NCI-H2196 treated with DMSO at 0.1 percent for 48 hours (cell line): ENCODE measurements at regions not wholly inside any gene's neighbourhood (a gene's known extent, or its start where the extent isn't known, plus 50 kb on each side); places are given as distances from the start of the nearest gene placed in this dataset.

Experiments
- DNase-seq: peaks from one replicate; lab custom pipeline; 2025; ENCODE audit not compliant: unreplicated experiment; lab: John Stamatoyannopoulos, UW

GRCh38 chr7:21140622-21141021 lies 287.3 kb upstream of the SP4 start:
- no peak for DNase-seq

DNA sequence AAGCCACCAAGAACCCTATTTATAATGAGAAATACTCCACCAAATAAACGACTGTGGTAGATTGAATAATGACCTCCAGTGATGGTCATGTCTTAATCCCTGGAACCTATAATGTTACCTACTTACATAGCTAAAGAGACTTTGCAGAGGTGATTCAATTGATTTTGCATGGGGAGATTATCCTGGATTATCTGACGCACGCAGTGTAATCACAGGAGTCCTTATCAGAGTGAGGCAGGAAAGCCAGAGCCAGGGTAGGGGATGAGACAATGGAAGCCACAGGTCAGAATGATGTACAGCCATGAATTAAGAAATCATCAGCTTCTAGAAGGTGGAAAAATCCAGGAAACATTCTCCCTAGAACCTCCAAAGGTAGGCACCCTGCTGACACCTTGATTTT lies 286.4 kb upstream of the SP4 start:
- no peak for DNase-seq

DNA sequence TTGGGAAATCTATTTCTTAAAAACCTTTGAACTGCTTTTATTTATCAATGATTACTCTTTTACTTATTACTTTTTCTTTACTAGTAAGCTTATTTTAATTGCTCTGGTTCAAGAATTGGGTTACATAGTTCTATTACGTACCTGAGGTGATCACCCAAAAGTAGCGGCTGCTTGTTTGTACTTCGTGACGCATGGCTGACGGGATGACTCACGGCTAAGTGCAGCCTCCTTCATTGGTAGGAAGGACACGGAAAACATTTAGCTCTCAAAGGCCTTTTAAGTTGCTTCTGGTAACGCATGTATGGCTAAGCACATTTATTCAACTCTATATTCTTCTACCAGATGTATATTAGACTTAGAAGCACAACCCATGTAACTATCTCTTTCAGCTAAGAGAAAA lies 285.8 kb upstream of the SP4 start:
- DNase-seq, result no peak

DNA sequence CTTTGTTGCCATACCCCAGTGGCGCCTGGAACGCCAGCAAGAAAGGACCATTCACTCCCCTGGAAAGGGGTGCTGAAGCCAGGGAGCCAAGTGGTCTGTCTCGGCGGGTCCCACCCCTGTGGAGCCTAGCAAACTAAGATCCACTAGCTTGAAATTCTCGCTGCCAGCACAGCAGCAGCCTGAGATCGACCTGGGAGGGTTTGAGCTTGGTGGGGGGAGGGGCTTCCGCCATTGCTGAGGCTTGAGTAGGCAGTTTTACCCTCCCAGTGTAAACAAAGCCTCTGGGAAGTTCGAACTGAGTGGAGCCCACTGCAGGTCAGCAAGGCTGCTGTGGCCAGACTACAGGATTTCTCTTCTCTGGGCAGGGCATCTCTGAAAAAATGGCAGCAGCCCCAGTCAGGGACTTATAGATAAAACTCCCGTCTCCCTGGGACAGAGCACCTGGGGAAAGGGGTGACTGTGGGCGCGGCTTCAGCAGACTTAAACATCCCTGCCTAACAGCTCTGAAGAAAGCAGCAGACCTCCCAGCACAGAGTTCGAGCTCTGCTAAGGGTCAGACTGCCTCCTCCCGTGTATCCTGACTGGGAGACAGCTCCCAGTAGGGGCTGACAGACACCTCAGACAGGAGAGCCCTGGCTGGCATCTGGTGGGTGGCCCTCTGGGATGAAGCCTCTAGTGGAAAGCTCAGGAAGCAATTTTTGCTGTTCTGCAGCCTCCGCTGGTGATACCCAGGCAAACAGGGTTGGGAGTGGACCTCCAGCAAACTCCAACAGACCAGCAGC lies 281.1 kb upstream of the SP4 start:
- DNase-seq, result no peak

GRCh38 chr7:21149809-21150208 lies 278.1 kb upstream of the SP4 start:
- peak; percentile 64 for DNase-seq

DNA sequence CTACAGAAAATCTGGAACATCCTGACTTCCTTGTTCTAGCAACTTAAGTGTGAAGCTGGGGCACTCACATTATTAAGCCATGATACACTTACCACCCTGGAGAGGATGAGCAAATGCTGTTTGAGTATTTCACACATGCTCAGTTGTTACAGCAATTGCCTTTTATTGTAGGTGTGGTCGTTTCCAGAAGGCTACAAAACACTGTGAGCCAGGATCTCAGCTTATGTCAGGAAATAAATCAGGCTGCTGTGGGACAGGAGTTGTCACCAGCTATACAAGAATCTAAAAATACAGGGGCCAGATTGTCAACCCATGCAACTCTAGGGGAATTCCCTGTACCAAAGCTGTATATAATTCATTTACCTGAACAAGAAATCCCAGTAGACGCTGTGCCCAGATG lies 273.3 kb upstream of the SP4 start:
- DNase-seq, result no peak

DNA sequence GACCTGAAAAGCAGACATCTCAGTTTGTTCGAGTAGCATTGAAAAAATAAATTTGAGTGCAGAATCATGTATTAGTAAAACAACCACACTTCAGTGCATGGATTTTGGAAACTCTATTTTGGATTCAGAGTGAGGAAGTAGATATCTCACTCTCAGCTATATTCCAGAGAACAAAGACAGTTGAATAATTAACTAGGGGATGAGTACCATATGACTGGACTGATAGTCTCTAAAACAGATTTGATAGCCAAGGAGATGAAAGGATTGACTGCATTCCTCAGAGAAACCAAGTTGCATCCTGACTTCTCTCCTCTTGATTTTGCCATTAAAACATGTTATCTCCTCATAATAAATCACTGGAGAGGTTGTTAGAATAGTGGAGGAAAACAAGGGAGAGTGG lies 268.4 kb upstream of the SP4 start:
- no peak for DNase-seq

- DNase-seq, result no peak
These were observed 267.5 kb upstream of the SP4 start for GRCh38 chr7:21160401-21160800.

GRCh38 chr7:21167942-21168341 lies 259.9 kb upstream of the SP4 start:
- DNase-seq, result no peak

- no peak for DNase-seq
These were observed 258.0 kb upstream of the SP4 start for GRCh38 chr7:21169667-21170580.

GRCh38 chr7:21172800-21173199 lies 255.1 kb upstream of the SP4 start:
- no peak for DNase-seq

GRCh38 chr7:21173436-21173835 lies 254.4 kb upstream of the SP4 start:
- no peak for DNase-seq

DNA sequence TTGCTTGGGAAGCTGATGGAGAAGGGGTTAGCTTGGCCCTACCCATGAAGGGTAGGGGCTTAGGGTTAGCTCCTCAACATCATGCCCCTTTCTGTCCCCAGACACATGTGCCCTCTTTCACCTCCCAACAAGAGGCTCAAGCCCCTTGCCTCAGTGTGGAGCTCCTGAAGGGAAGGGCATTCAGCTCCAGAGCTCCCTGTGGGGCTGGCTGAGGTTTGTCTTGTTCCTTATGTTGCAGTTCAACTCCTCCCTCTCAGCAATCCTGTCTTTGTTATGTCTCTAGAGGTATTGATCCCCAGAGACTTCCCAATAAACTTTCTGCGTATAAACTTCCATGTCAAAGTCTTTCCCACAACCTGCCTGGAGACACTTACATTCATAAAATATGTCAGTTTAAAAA lies 252.2 kb upstream of the SP4 start:
- no peak for DNase-seq

DNA sequence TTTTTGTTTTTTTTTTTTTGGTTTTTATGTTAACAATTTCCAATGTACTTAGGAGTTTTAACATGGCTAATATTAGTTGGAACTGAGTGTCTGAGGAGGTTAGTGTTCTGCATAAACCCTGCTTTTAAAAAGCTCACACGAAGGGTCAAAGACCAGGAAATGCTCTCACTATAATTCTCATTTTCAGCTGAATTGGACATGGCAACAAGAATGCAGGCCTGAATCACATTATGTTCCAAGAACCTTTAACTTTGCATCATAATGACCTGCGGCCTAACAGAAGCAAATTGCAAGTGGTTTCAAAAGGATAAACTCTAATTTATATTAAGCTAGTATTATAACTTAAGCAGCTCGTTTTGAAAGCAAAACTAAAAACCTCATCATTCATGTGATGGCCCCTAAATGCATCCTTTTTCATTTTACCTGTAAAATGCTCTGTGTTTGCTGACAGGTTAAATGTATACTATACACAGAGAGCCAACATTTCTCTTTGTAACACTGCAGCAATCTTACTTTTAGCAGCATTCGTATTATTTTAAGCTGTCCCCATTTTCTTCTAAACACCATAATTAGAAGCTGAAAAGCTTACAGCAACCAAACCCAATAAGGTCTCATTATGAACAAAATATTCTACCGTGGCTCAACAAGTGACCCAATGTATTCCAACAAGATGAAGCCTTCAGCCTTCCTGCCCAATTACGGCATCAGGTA lies 242.8 kb upstream of the SP4 start:
- no peak for DNase-seq

DNA sequence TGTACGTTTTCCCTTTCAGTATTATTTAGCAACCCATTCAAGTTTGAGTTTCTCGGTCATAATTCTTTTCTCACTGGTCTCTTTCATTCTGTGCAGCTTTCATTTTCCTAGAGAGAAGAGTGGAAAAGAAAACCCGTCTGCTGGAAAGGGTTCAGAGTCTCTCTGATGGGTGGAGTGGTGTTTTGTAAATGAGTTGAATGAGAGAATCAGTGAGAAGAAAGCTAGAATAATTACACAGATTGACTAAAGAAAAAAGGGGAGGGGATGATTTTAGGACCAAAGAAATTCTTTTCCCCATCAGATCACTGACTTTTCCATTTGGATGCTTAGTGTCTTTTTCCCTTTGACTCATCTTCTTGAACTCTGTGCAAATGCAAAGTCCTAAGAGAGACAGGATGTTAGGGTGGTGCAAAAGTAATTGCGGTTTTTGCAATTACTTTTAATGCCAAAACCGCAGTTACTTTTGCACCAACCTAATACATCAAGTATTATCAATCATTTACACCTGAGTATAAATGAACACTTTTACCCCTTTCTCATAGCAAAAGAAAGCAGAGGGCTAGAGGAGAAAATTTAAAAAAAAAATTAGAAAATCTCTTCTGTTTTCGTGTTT lies 242.1 kb upstream of the SP4 start:
- DNase-seq, result no peak

DNA sequence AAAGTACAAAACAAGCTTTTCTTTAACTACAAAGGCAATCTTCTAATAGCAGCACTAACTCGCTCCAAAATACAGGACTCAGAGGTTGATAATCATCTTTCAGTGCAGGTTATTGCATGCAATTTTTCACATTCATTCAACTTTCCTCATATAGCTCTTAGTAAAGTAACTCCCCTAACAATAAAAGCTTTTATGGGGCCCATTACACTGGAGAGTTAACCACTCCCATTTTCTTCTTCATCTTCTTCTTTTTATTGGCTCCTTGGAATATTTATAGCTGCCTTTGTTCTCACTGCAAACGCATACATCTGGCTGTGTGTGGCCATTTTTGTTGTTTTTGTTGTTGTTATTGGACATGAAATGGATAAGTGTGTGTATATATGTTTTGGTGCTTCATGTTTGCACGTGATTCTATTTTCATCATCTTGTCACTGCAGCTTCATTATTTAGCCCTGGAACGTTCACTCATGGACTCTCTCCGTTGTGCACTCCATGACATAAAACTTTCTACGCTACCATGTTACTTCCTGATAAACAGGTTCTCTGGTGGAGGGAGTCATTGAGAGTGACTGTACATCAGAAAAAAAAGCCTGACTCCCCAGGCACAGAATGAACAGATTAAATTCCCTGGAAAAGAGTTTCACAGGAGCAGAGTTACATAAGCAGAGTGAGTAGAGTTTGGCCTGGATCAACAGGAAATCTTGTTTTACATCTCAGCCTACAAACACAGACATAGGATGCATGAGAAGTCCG lies 236.4 kb upstream of the SP4 start:
- no peak for DNase-seq

DNA sequence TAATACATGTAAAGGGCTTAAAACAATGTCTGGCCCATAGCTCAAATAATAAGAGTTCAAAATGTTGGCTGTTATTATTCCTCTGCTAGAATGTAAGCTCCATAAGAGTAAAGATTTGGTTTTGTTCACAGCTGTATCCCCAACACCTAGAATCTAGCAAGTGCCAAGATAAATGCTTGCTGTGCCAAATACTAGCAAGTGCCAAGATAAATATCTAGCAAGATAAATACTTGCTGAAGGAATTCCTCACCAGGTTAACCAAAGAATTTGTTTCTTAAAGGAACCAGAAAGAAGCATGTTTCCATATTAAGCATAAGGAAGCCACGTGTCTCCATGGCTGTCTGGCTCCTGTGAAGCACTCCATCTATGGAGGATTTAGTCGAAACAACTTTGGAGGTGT lies 235.2 kb upstream of the SP4 start:
- no peak for DNase-seq

GRCh38 chr7:21193895-21194294 lies 234.0 kb upstream of the SP4 start:
- no peak for DNase-seq

DNA sequence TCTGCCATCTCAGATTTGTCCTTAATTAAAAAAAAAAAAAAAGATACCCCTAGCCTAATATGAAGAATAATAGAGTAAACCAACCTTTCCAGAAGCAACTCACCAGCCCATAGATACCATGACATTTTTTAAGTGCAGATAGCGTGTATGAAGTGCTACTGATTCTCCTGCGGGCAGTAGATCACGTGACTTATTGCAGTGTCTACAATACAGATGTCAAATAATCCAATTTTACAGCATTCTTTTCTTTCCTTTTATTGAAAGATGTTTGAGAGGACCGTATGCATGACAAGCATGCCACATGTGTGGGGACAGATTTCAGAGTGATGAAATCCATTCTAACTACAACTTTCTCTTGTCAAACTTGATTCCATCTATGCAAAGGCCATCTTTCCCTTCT lies 232.9 kb upstream of the SP4 start:
- no peak for DNase-seq

DNA sequence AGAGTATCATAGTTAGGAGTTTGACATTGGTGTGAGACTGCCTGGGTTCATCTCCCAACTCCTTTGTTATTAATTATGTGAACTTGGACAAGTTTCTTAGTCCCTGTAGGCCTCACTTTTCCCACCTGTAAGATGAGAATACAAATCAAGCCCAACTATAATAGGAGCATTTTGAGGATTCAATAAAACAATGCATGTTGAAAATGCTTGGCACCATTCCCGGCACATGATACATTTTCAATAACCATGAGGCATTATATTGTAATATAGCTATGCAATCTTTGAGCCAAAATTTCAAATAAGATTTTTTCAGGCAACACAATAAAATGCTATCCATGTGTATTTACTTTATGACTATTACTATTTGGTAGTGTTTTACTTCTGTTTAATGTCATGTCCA lies 229.0 kb upstream of the SP4 start:
- no peak for DNase-seq

- no peak for DNase-seq
These were observed 227.4 kb upstream of the SP4 start for GRCh38 chr7:21200503-21200902.
